Keratinocyte (primary cell): ENCODE measurements at regions not wholly inside any gene's neighbourhood (a gene's known extent, or its start where the extent isn't known, plus 50 kb on each side); places are given as distances from the start of the nearest gene placed in this dataset.

Experiments
- DNase-seq: peaks from one replicate; pipeline ENCODE4 v3.0.0-alpha.2; 2011; ENCODE audit warnings: low read depth, missing footprints, low spot score
- FAIRE-seq: peaks from 2 replicates; lab custom pipeline; 2011; peaks lifted over from hg19 to GRCh38; lab: Jason Lieb, UNC
- H2AFZ ChIP-seq: 2 replicates; pipeline ENCODE4 v1.6.0; 2012; ENCODE audit warnings: low read length, control low read depth, inconsistent platforms; ENCODE audit not compliant: control insufficient read depth
- H3K27ac ChIP-seq: 2 replicates; pipeline ENCODE4 v1.5.1; 2011; ENCODE audit warnings: low read length; ENCODE audit not compliant: control insufficient read depth, insufficient read depth
- H3K27me3 ChIP-seq: 3 replicates; pipeline ENCODE4 v1.6.0; 2011; ENCODE audit warnings: low read length; ENCODE audit not compliant: control insufficient read depth, insufficient read depth; ENCODE audit errors: extremely low read depth
- H3K36me3 ChIP-seq, 2 experiments: 2 replicates in 1 of 2; 3 replicates in 1 of 2; pipeline ENCODE4 v1.5.1; 2011; ENCODE audit warnings: low read length in 2 of 2, mild to moderate bottlenecking in 1 of 2; ENCODE audit not compliant: control insufficient read depth in 2 of 2, insufficient read depth in 2 of 2; ENCODE audit errors: extremely low read depth in 1 of 2
- H3K4me1 ChIP-seq: 3 replicates; pipeline ENCODE4 v1.5.1; 2011; ENCODE audit warnings: low read length; ENCODE audit not compliant: control insufficient read depth, insufficient read depth; ENCODE audit errors: extremely low read depth
- H3K4me2 ChIP-seq: 3 replicates; pipeline ENCODE4 v1.6.0; 2011; ENCODE audit warnings: low read depth, low read length; ENCODE audit not compliant: control insufficient read depth, insufficient read depth; ENCODE audit errors: extremely low read depth
- H3K4me3 ChIP-seq, 3 experiments: fragments of 200-600 bp in 1 of 3; sonication (generic) in 1 of 3; 2 replicates in 2 of 3; 3 replicates in 1 of 3; pipeline ENCODE4 v1.5.1; 2011 to 2016; ENCODE audit warnings: low read length in 3 of 3, mild to moderate bottlenecking in 3 of 3, control low read depth in 2 of 3, inconsistent platforms in 1 of 3, low read depth in 1 of 3, mixed read lengths in 1 of 3, mixed run types in 1 of 3, moderate library complexity in 1 of 3; ENCODE audit not compliant: control insufficient read depth in 2 of 3, insufficient read depth in 2 of 3; ENCODE audit errors: extremely low read depth in 1 of 3
- H3K79me2 ChIP-seq: 2 replicates; pipeline ENCODE4 v1.6.0; 2012; ENCODE audit warnings: low read length; ENCODE audit not compliant: control insufficient read depth, insufficient read depth
- H3K9ac ChIP-seq: 3 replicates; pipeline ENCODE4 v1.6.0; 2011; ENCODE audit warnings: low read length; ENCODE audit not compliant: control insufficient read depth, insufficient read depth; ENCODE audit errors: extremely low read depth
- H3K9me1 ChIP-seq: 3 replicates; pipeline ENCODE4 v1.6.0; 2011; ENCODE audit warnings: low read length; ENCODE audit not compliant: control insufficient read depth, insufficient read depth; ENCODE audit errors: extremely low read depth
- H3K9me3 ChIP-seq: 2 replicates; pipeline ENCODE4 v1.5.1; 2012; ENCODE audit warnings: low read depth, low read length; ENCODE audit not compliant: control insufficient read depth
- H4K20me1 ChIP-seq: 3 replicates; pipeline ENCODE4 v1.6.0; 2011; ENCODE audit warnings: low read length; ENCODE audit not compliant: control insufficient read depth, insufficient read depth; ENCODE audit errors: extremely low read depth
- CTCF ChIP-seq, 3 experiments: IDR thresholded peaks in 1 of 3; conservative IDR thresholded peaks in 1 of 3; optimal IDR thresholded peaks in 1 of 3; 2 replicates in 2 of 3; 3 replicates in 1 of 3; pipeline versions ENCODE3 to v1.5.1; 2011; ENCODE audit warnings: low read length in 3 of 3, mild to moderate bottlenecking in 3 of 3, moderate library complexity in 2 of 3, control low read depth in 1 of 3, inconsistent platforms in 1 of 3; ENCODE audit not compliant: insufficient read depth in 2 of 3; ENCODE audit errors: extremely low read depth in 1 of 3
- EZH2 ChIP-seq: IDR thresholded peaks from one replicate; pipeline ENCODE4 v1.6.1; 2012; ENCODE audit warnings: inconsistent platforms, mild to moderate bottlenecking, low read length, moderate library complexity
- dilution Hi-C: fragments of 300-500 bp; cut with MboI; formaldehyde crosslinking; loops from one replicate; pipeline ENCODE4 v1.7.0; 2020; ENCODE audit warnings: low sequenced_read_pairs; ENCODE audit not compliant: extremely low pct_ligation_motif_present

GRCh38 chr10:107443813-107444212 lies 279.3 kb upstream of the SORCS1 start:
- Histone ChIP-seq H3K27me3 (no peaks in the 10 kb centered on the region), H4K20me1 (no peaks in the 10 kb centered on the region), H2AFZ (no peak overlapping the region), H3K9me3 (no peaks in the 10 kb centered on the region), H3K79me2 (no peaks in the 10 kb centered on the region), H3K4me2 (no peak overlapping the region), H3K36me3 (no peaks in the 10 kb centered on the region), H3K9ac (no peak overlapping the region), H3K4me1 (no peaks in the 10 kb centered on the region), H3K4me3 (no peak overlapping the region), H3K27ac (no peak overlapping the region), H3K9me1 (no peaks in the 10 kb centered on the region)
- FAIRE-seq (no peak), DNase-seq (no peak)
- TF ChIP-seq EZH2 (no peak), CTCF (optimal IDR thresholded peaks at IDR 0.05 in 1 of 3, IDR thresholded peaks at IDR 0.05 in 1 of 3, conservative IDR thresholded peaks at IDR 0.05 in 1 of 3; ENCODE audit: extremely low read depth in 1 of 3, insufficient read depth in 2 of 3, low read length in 3 of 3) (no peak)
- dilution Hi-C loops = no loop called here

GRCh38 chr10:107443326-107443725 lies 278.8 kb upstream of the SORCS1 start:
- DNase-seq (no peak), FAIRE-seq (no peak)
- dilution Hi-C loops = no loop called here
- Histone ChIP-seq H3K27ac (no peak overlapping the region), H3K9me3 (no peaks in the 10 kb centered on the region), H3K4me3 (no peak overlapping the region), H2AFZ (no peak overlapping the region), H3K4me1 (no peaks in the 10 kb centered on the region), H3K79me2 (no peaks in the 10 kb centered on the region), H3K9me1 (no peaks in the 10 kb centered on the region), H3K27me3 (no peaks in the 10 kb centered on the region), H3K9ac (no peak overlapping the region), H3K36me3 (no peaks in the 10 kb centered on the region), H3K4me2 (no peak overlapping the region), H4K20me1 (no peaks in the 10 kb centered on the region)
- TF ChIP-seq CTCF (optimal IDR thresholded peaks at IDR 0.05 in 1 of 3, IDR thresholded peaks at IDR 0.05 in 1 of 3, conservative IDR thresholded peaks at IDR 0.05 in 1 of 3; ENCODE audit: extremely low read depth in 1 of 3, insufficient read depth in 2 of 3, low read length in 3 of 3) (no peak), EZH2 (no peak)
